Activated CD8-positive, alpha-beta T cell treated with anti-CD3 and anti-CD28 coated beads for 36 hours (primary cell): ENCODE measurements at regions not wholly inside any gene's neighbourhood (a gene's known extent, or its start where the extent isn't known, plus 50 kb on each side); places are given as distances from the start of the nearest gene placed in this dataset.
"Not testable (repeated sequence)": the region's sequence is repeated elsewhere in the genome, so short reads cannot be mapped to it uniquely, and the experiment has no call there.

Experiments
- ATAC-seq: fragments of 200-7000 bp; cut with Tn5 transposase; one replicate; pipeline ENCODE4 v1.10.0; 2021; ENCODE audit warnings: mild to moderate bottlenecking, moderate library complexity
- CTCF ChIA-PET: fragments of 350-600 bp; sonication (Branson Sonifier 250); formaldehyde crosslinking; loops from one replicate; lab custom pipeline; 2021; ENCODE audit warnings: antibody characterized with exemption; lab: Charles Lee
- POLR2A ChIA-PET: fragments of 350-600 bp; sonication (Branson Sonifier 250); formaldehyde crosslinking; loops from one replicate; lab custom pipeline; 2021; ENCODE audit warnings: antibody characterized with exemption; lab: Charles Lee
- DNase-seq: peaks from one replicate; pipeline ENCODE4 v3.0.0-alpha.2; 2020
- H3K27ac Mint-ChIP-seq: one replicate; pipeline ENCODE4 v1.8.0; 2021; ENCODE audit warnings: mild to moderate bottlenecking, mixed read lengths
- H3K27me3 Mint-ChIP-seq: one replicate; pipeline ENCODE4 v1.8.0; 2021; ENCODE audit warnings: mixed read lengths
- H3K36me3 Mint-ChIP-seq: one replicate; pipeline ENCODE4 v1.8.0; 2021; ENCODE audit warnings: low read depth, mixed read lengths
- H3K4me1 Mint-ChIP-seq: one replicate; pipeline ENCODE4 v1.8.0; 2021; ENCODE audit warnings: low read depth, mixed read lengths
- H3K4me3 Mint-ChIP-seq: one replicate; pipeline ENCODE4 v1.8.0; 2021; ENCODE audit warnings: mild to moderate bottlenecking, moderate library complexity, mixed read lengths
- H3K9me3 Mint-ChIP-seq: one replicate; pipeline ENCODE4 v1.8.0; 2021; ENCODE audit warnings: mixed read lengths
- CTCF ChIP-seq: fragments of 200-600 bp; IDR thresholded peaks from one replicate; pipeline ENCODE4 v1.8.0; 2022; ENCODE audit warnings: antibody characterized with exemption, mild to moderate bottlenecking
- intact Hi-C: fragments of 100-400 bp; cut with micrococcal nuclease; formaldehyde crosslinking; loops from one replicate; pipeline ENCODE4 v1.10.0; 2022

GRCh38 chr20:12759493-12759892, 249.3 kb upstream of the SPTLC3 start:
- H3K36me3 Mint-ChIP-seq, H3K4me1 Mint-ChIP-seq, H3K27ac Mint-ChIP-seq, CTCF ChIA-PET, H3K9me3 Mint-ChIP-seq, H3K27me3 Mint-ChIP-seq, H3K4me3 Mint-ChIP-seq, ATAC-seq, intact Hi-C loops, DNase-seq, POLR2A ChIA-PET: not testable (repeated sequence)

- no peaks in the 10 kb centered on the region for H3K36me3 Mint-ChIP-seq
- no peaks in the 10 kb centered on the region for H3K4me1 Mint-ChIP-seq
- ChIA-PET POLR2A (no interaction called here), CTCF (interaction anchor here (0.6 to 1.1 kb wide), 2 partner anchors 12 to 203 kb away, joined by 3 read pairs; no protein-coding TSS in a partner anchor)
- H3K27ac Mint-ChIP-seq, result no peak overlapping the region
- ATAC-seq, result no peak
- TF ChIP-seq CTCF, result no peak
- no peaks in the 10 kb centered on the region for H3K9me3 Mint-ChIP-seq
- no peak for DNase-seq
- no peak overlapping the region for H3K4me3 Mint-ChIP-seq
- intact Hi-C loops, result no loop called here
- H3K27me3 Mint-ChIP-seq, result no peaks in the 10 kb centered on the region
Measured at GRCh38 chr20:12762725-12763124, 246.0 kb upstream of the SPTLC3 start.

- H3K4me3 Mint-ChIP-seq, result no peak overlapping the region
- H3K36me3 Mint-ChIP-seq, result no peaks in the 10 kb centered on the region
- CTCF ChIA-PET, result interaction anchor here (0.8 to 1.1 kb wide), 2 partner anchors 11 to 162 kb away, joined by 3 read pairs; no protein-coding TSS in a partner anchor
- H3K4me1 Mint-ChIP-seq, result no peaks in the 10 kb centered on the region
- intact Hi-C loops, result no loop called here
- POLR2A ChIA-PET, result no interaction called here
- ATAC-seq (no peak), DNase-seq (no peak)
- no peak for TF ChIP-seq CTCF
- no peaks in the 10 kb centered on the region for H3K27me3 Mint-ChIP-seq
- H3K27ac Mint-ChIP-seq, result no peak overlapping the region
- H3K9me3 Mint-ChIP-seq, result no peaks in the 10 kb centered on the region
Measured at GRCh38 chr20:12763406-12763805, 245.4 kb upstream of the SPTLC3 start.

GRCh38 chr20:12764053-12764452, 244.7 kb upstream of the SPTLC3 start:
- CTCF ChIA-PET, result interaction anchor here (0.8 kb wide), 1 partner anchor 161 kb away, joined by 3 read pairs; no protein-coding TSS in a partner anchor
- no peak for TF ChIP-seq CTCF
- DNase-seq (no peak), ATAC-seq (no peak)
- Mint-ChIP-seq H3K27me3 (no peaks in the 10 kb centered on the region), H3K4me3 (no peak overlapping the region), H3K27ac (no peak overlapping the region), H3K9me3 (no peaks in the 10 kb centered on the region), H3K36me3 (no peaks in the 10 kb centered on the region), H3K4me1 (no peaks in the 10 kb centered on the region)
- POLR2A ChIA-PET, result no interaction called here
- intact Hi-C loops, result no loop called here

GRCh38 chr20:12764851-12765250, 243.9 kb upstream of the SPTLC3 start:
- no peak for TF ChIP-seq CTCF
- Mint-ChIP-seq H3K27ac (no peak overlapping the region), H3K36me3 (no peaks in the 10 kb centered on the region), H3K4me3 (no peak overlapping the region), H3K27me3 (no peaks in the 10 kb centered on the region), H3K9me3 (no peaks in the 10 kb centered on the region), H3K4me1 (no peaks in the 10 kb centered on the region)
- ChIA-PET POLR2A (no interaction called here), CTCF (no interaction called here)
- ATAC-seq (no peak), DNase-seq (no peak)
- intact Hi-C loops, result no loop called here

GRCh38 chr20:12773936-12774335, 234.8 kb upstream of the SPTLC3 start:
- Mint-ChIP-seq H3K27me3 (no peaks in the 10 kb centered on the region), H3K9me3 (peaks cover 2% of the 10 kb centered on the region), H3K4me1 (no peaks in the 10 kb centered on the region), H3K4me3 (no peak overlapping the region), H3K27ac (no peak overlapping the region), H3K36me3 (no peaks in the 10 kb centered on the region)
- ChIA-PET POLR2A (no interaction called here), CTCF (interaction anchor here (1.6 kb wide), 1 partner anchor 11 kb away, joined by 3 read pairs; no protein-coding TSS in a partner anchor)
- DNase-seq (no peak), ATAC-seq (no peak)
- TF ChIP-seq CTCF, result no peak
- intact Hi-C loops, result no loop called here
